Heart left ventricle (tissue), 16 donors: ENCODE measurements at regions not wholly inside any gene's neighbourhood (a gene's known extent, or its start where the extent isn't known, plus 50 kb on each side); places are given as distances from the start of the nearest gene placed in this dataset.

ENCODE experiments used
- ATAC-seq, 4 donors: fragments of 200-7000 bp; cut with Tn5 transposase; one replicate each; pipeline ENCODE4 v1.9.1; 2020 to 2022; ENCODE audit warnings: moderate library complexity in 4 of 4, mild to moderate bottlenecking in 3 of 4, moderate number of reproducible peaks in 1 of 4
- DNase-seq, 5 donors: peaks; one replicate each; pipeline ENCODE4 v3.0.0-alpha.2; 2020
- H3K27ac ChIP-seq, 12 donors: fragments of 200-600 bp; sonication (generic) in 4 of 12; one replicate each; pipeline versions ENCODE4 v1.5.0 to v1.8.0; 2016 to 2022; ENCODE audit warnings: mild to moderate bottlenecking in 2 of 12
- H3K27me3 ChIP-seq, 9 donors: fragments of 200-600 bp; sonication (generic) in 2 of 9; one replicate each; pipeline versions ENCODE4 v1.5.1 to v1.8.0; 2016 to 2022; ENCODE audit warnings: mild to moderate bottlenecking in 3 of 9
- H3K36me3 ChIP-seq, 9 donors: fragments of 200-600 bp; sonication (generic) in 2 of 9; one replicate each; pipeline versions ENCODE4 v1.5.0 to v1.8.0; 2018 to 2022; ENCODE audit warnings: mild to moderate bottlenecking in 2 of 9
- H3K4me1 ChIP-seq, 12 donors: fragments of 200-600 bp; sonication (generic) in 4 of 12; one replicate each; pipeline versions ENCODE4 v1.5.0 to v1.8.0; 2016 to 2022; ENCODE audit warnings: mild to moderate bottlenecking in 3 of 12
- H3K4me3 ChIP-seq, 12 donors: fragments of 200-600 bp; sonication (generic) in 4 of 12; one replicate each; pipeline versions ENCODE4 v1.5.0 to v1.8.0; 2017 to 2022; ENCODE audit warnings: mild to moderate bottlenecking in 9 of 12, moderate library complexity in 4 of 12
- H3K9me3 ChIP-seq, 12 donors: fragments of 200-600 bp; sonication (generic) in 4 of 12; one replicate each; pipeline versions ENCODE4 v1.5.0 to v1.8.0; 2016 to 2022; ENCODE audit warnings: mild to moderate bottlenecking in 1 of 12
- POLR2A ChIP-seq, 2 donors: fragments of 450-650 bp; IDR thresholded peaks; one replicate each; pipeline ENCODE4 v1.6.1; 2017; ENCODE audit warnings: antibody characterized with exemption in 2 of 2, mild to moderate bottlenecking in 2 of 2, moderate library complexity in 2 of 2
- WGBS, 4 donors: extraction: QIAGEN DNeasy Blood & Tissue Kit in 2 of 4; methylation state at CpG; one replicate each; pipeline versions ENCODE4 v1.1.5 to v1.1.7; 2013 to 2018; 5-methylcytosine and 5-hydroxymethylcytosine counted together
- intact Hi-C, 10 donors: fragments of 100-400 bp; cut with DNase I; formaldehyde crosslinking; loops; one replicate each; pipeline versions ENCODE4 v1.11.1 to v1.14.2; 2022
- TF ChIP-seq, protein P1 (sequence below), 12 donors: fragments of 200-600 bp; sonication (generic) in 4 of 12; IDR thresholded peaks; one replicate each; pipeline versions ENCODE4 v1.5.0 to v1.8.0; 2018 to 2022; ENCODE audit warnings: antibody characterized with exemption in 12 of 12, mild to moderate bottlenecking in 5 of 12
- donor health status: ischemic (EF 13 %, LVEDD 7.1; RV severe dilation, severe dysfunction).
- donor health status: healthy with polysubstance abuse.
- donor health status: DM: no; HTN: yes; CAD: no.
- donor health status: DM: no; HTN: no; CAD: no.
- donor health status: ischemic (EF 25% LVEDD 6.9; RV normal size, moderate dysfunction).
- donor health status: ischemic (EF 25% LVEDD 5.7; RV mildly dilated, moderate dysfunction).
- donor health status: healthy.
- donor health status: DM: yes; HTN: yes; CAD: no.
- donor health status: ischemic (EF 35%, LVEDD 5.7; RV mildly dilated, moderate dysfunction).
- donor health status: nonischemic (EF 11% LVEDD 7.7; RV severe dilation, severe dysfunction).
- donor health status: DM: yes; HTN: yes; CAD: no.
- donor health status: PGD.
- donor health status: ischemic (EF 29% LVEDD 5.4; RV normal size, mild dysfunction).
- donor health status: nonischemic (EF 23%, LVEDD 6.1; RV moderate dilation, normal function).

DNA sequence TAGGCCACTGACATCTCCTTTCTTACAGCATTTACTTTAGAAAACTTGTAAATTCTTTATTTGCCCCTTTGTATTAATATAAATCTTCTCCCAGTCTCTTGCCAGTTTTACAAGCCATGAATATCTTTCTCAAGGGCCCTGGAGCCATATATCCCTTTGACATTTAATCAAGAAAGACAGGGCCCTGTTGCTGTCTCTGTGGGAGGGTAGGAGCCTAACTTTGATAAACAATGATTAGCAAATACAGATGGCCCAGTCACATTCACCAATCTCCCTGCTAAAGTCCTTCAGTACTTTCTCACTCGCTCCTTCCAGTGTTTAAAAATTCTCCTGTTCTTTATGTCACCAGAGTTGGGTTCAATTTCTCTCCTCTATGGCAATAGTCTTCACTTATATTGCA lies 479.8 kb upstream of the USP15 start:
- Histone ChIP-seq H3K27me3 (no peaks in the 10 kb centered on the region), H3K4me3 (no peak overlapping the region), H3K27ac (no peak overlapping the region), H3K4me1 (no peaks in the 10 kb centered on the region), H3K36me3 (no peaks in the 10 kb centered on the region), H3K9me3 (no peaks in the 10 kb centered on the region)
- ATAC-seq (no peak), DNase-seq (no peak)
- TF ChIP-seq POLR2A (IDR thresholded peaks at IDR 0.05) = no peak
- TF ChIP-seq, protein P1, sequence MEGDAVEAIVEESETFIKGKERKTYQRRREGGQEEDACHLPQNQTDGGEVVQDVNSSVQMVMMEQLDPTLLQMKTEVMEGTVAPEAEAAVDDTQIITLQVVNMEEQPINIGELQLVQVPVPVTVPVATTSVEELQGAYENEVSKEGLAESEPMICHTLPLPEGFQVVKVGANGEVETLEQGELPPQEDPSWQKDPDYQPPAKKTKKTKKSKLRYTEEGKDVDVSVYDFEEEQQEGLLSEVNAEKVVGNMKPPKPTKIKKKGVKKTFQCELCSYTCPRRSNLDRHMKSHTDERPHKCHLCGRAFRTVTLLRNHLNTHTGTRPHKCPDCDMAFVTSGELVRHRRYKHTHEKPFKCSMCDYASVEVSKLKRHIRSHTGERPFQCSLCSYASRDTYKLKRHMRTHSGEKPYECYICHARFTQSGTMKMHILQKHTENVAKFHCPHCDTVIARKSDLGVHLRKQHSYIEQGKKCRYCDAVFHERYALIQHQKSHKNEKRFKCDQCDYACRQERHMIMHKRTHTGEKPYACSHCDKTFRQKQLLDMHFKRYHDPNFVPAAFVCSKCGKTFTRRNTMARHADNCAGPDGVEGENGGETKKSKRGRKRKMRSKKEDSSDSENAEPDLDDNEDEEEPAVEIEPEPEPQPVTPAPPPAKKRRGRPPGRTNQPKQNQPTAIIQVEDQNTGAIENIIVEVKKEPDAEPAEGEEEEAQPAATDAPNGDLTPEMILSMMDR (IDR thresholded peaks at IDR 0.05) = no peak
- intact Hi-C loops = no loop called here
- WGBS, 4 donors = 58 to 68% (median 63%) methylated on average over 1 of the region's 1 CpG

DNA sequence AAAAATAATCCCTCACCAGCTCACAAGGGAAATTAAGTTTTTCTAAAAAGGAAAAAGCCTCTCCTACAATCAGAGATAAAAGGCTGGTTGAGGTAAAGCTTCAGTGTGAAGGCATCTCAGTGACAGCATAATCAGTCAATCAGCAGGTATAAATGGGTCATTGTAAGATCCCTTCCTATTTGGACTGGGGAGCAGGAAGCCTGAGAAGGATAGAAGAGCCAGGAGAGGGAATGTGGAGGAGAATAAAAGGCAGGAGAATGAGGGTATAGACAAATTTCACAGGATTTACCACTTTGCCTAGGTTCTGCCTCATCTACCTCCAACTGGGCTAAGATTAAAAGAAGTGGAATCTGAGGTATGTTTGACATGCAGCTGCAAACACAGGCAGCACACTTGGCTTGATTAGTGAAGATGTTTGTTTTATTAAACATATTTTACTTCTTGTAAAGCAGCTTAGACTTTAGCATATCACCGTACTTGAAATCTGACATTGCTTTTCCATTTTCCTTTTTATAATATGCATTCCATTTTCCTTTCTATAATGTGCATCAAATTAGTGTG lies 479.1 kb upstream of the USP15 start:
- Histone ChIP-seq H3K27me3 (no peaks in the 10 kb centered on the region), H3K4me1 (no peaks in the 10 kb centered on the region), H3K27ac (no peak overlapping the region), H3K4me3 (no peak overlapping the region), H3K36me3 (no peaks in the 10 kb centered on the region), H3K9me3 (peaks cover 0 to 5% (median 0%) of the 10 kb centered on the region in 12 donors)
- intact Hi-C loops = no loop called here
- DNase-seq = no peak
- 33 to 58% (median 47%) methylated on average over 1 of the region's 1 CpG for WGBS, 4 donors
- ATAC-seq = no peak
- no peak for TF ChIP-seq POLR2A (IDR thresholded peaks at IDR 0.05)

DNA sequence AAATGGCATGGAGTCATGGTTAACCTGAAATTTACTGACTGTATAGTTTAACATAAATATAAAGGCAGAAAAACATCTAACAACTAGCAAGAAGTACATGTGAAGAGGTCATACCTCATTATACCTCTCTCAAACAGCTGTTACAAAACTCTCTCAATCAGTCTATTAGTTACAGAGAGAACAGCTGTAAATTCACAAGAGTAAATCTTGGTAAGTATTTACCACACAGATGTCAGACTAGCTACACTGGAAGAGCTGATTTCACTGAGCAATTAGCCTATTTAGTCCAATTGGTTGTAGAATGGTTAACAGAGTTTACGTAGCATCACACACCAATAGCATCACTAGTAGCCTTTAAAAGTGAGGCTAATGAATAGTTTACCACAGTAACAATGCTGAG lies 463.4 kb upstream of the USP15 start:
- intact Hi-C loops = no loop called here
- H3K4me3 ChIP-seq = no peak overlapping the region
- ATAC-seq (no peak), DNase-seq (no peak)
- no peaks in the 10 kb centered on the region for H3K27me3 ChIP-seq
- WGBS, 4 donors = 86 to 92% (median 88%) methylated on average over 1 of the region's 1 CpG
- H3K36me3 ChIP-seq = no peaks in the 10 kb centered on the region
- H3K27ac ChIP-seq = no peak overlapping the region
- no peaks in the 10 kb centered on the region for H3K4me1 ChIP-seq
- peaks cover 0 to 4% (median 0%) of the 10 kb centered on the region in 12 donors for H3K9me3 ChIP-seq
- no peak for TF ChIP-seq POLR2A (IDR thresholded peaks at IDR 0.05)
- TF ChIP-seq, protein P1 (IDR thresholded peaks at IDR 0.05) = no peak

DNA sequence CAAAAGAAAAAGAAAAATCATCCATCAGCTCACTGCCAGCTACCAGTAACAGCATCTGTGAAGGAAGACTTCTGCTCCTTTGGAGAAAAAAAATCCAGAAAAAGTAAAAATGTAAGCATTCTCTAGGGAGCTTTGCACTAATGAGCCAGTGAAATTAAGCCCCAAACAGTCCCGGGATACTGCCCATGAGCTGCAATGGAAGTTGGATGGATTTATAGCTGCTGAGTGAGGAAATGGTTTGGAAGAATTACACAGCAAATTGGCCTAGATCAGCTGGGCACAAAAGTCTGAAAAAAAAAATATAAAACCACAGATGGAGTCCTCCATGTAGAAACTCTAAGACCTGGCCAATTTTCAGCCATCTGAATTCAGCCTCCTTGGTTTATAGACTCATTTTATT lies 462.9 kb upstream of the USP15 start:
- Histone ChIP-seq H3K36me3 (no peaks in the 10 kb centered on the region), H3K4me3 (no peak overlapping the region), H3K27ac (no peak overlapping the region), H3K9me3 (peaks cover 0 to 2% (median 0%) of the 10 kb centered on the region in 12 donors), H3K4me1 (no peaks in the 10 kb centered on the region), H3K27me3 (no peaks in the 10 kb centered on the region)
- no peak for DNase-seq
- intact Hi-C loops = no loop called here
- TF ChIP-seq POLR2A (IDR thresholded peaks at IDR 0.05) = no peak
- TF ChIP-seq, protein P1 (IDR thresholded peaks at IDR 0.05) = no peak
- ATAC-seq = no peak
- 67 to 85% (median 75%) methylated on average over 1 of the region's 1 CpG for whole genome bisulfite sequencing, 4 donors

DNA sequence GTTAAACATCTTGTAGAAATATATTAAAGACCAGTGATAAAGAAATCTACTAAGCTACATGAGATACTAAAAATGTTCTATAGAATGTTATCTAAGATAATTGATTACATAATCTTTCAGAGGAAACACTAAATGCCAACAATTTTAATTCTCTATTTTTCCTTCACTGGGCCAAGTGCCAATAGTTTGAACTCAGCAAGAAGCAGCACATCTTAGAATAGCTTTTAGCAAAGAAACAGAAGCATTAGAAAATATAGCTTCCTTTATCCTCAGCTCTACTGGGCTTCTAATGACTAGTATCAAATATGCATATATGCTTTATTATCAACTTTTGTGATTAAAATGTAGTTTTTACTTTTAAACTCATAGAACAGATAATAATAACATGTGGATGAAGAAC lies 461.4 kb upstream of the USP15 start:
- Histone ChIP-seq H3K4me1 (no peaks in the 10 kb centered on the region), H3K27ac (no peak overlapping the region), H3K36me3 (no peaks in the 10 kb centered on the region), H3K4me3 (no peak overlapping the region), H3K27me3 (no peaks in the 10 kb centered on the region), H3K9me3 (no peaks in the 10 kb centered on the region)
- DNase-seq = no peak
- no peak for ATAC-seq
- intact Hi-C loops = no loop called here
- no peak for TF ChIP-seq POLR2A (IDR thresholded peaks at IDR 0.05)
- TF ChIP-seq, protein P1 (IDR thresholded peaks at IDR 0.05) = no peak
